Liver (tissue), 8 donors: ENCODE measurements at regions not wholly inside any gene's neighbourhood (a gene's known extent, or its start where the extent isn't known, plus 50 kb on each side); places are given as distances from the start of the nearest gene placed in this dataset.

ENCODE experiments used
- DNase-seq: peaks from one replicate; pipeline ENCODE4 v3.0.0-alpha.2; 2017; ENCODE audit warnings: low spot score
- H3K27ac ChIP-seq, 2 donors: one replicate each; pipeline ENCODE4 v1.7.0; 2013; ENCODE audit warnings: inconsistent platforms in 2 of 2, low read length in 2 of 2, control low read depth in 1 of 2, low read depth in 1 of 2, mild to moderate bottlenecking in 1 of 2
- H3K27me3 ChIP-seq, 4 donors: one replicate each; pipeline versions ENCODE4 v1.6.1 to v1.7.0; 2013; ENCODE audit warnings: low read length in 3 of 4, inconsistent platforms in 1 of 4, mild to moderate bottlenecking in 1 of 4, moderate library complexity in 1 of 4; ENCODE audit not compliant: control insufficient read depth in 4 of 4, insufficient read depth in 4 of 4
- H3K36me3 ChIP-seq, 4 donors: one replicate each; pipeline versions ENCODE4 v1.6.1 to v1.7.0; 2013; ENCODE audit warnings: low read length in 3 of 4, mild to moderate bottlenecking in 3 of 4, low read depth in 1 of 4, moderate library complexity in 1 of 4; ENCODE audit not compliant: control insufficient read depth in 4 of 4, insufficient read depth in 3 of 4
- H3K4me1 ChIP-seq, 4 donors: one replicate each; pipeline versions ENCODE4 v1.6.1 to v1.7.0; 2013; ENCODE audit warnings: low read length in 3 of 4, mild to moderate bottlenecking in 3 of 4, moderate library complexity in 1 of 4; ENCODE audit not compliant: control insufficient read depth in 4 of 4, insufficient read depth in 4 of 4
- H3K4me3 ChIP-seq, 3 donors: one replicate each; pipeline versions ENCODE4 v1.6.1 to v1.7.0; 2013; ENCODE audit warnings: low read length in 3 of 3, control low read depth in 1 of 3, low read depth in 1 of 3, mild to moderate bottlenecking in 1 of 3
- H3K9ac ChIP-seq, 2 donors: one replicate each; pipeline ENCODE4 v1.7.0; 2013; ENCODE audit warnings: low read length in 2 of 2, mild to moderate bottlenecking in 2 of 2, moderate library complexity in 2 of 2, control low read depth in 1 of 2, low read depth in 1 of 2
- H3K9me3 ChIP-seq, 4 donors: one replicate each; pipeline versions ENCODE4 v1.6.1 to v1.7.0; 2013; ENCODE audit warnings: low read length in 3 of 4; ENCODE audit not compliant: control insufficient read depth in 4 of 4
- ATF3 ChIP-seq: IDR thresholded peaks from 2 replicates; pipeline ENCODE4 v1.6.1; 2016; ENCODE audit warnings: antibody characterized with exemption
- CTCF ChIP-seq: fragments of 150-350 bp; IDR thresholded peaks from 2 replicates; pipeline ENCODE4 v1.5.1; 2017; ENCODE audit warnings: improper control_type of control experiment, low read depth, low read length; ENCODE audit not compliant: missing input control
- EGR1 ChIP-seq, 2 donors: IDR thresholded peaks; 2 replicates each; pipeline ENCODE4 v1.6.1; 2016 to 2018; ENCODE audit warnings: antibody characterized with exemption in 2 of 2, low read depth in 2 of 2
- FOXA1 ChIP-seq: IDR thresholded peaks from 2 replicates; pipeline ENCODE4 v1.6.1; 2016; ENCODE audit warnings: antibody characterized with exemption
- FOXA2 ChIP-seq: IDR thresholded peaks from 2 replicates; pipeline ENCODE4 v1.6.1; 2016; ENCODE audit warnings: antibody characterized with exemption
- GABPA ChIP-seq, 2 donors: IDR thresholded peaks in 1 of 2; conservative IDR thresholded peaks in 1 of 2; 2 replicates each; pipeline ENCODE4 v1.6.1; 2016; ENCODE audit warnings: antibody characterized with exemption in 2 of 2, mild to moderate bottlenecking in 1 of 2, moderate library complexity in 1 of 2
- HNF4A ChIP-seq, 2 donors: conservative IDR thresholded peaks; 2 replicates each; pipeline ENCODE4 v1.6.1; 2016; ENCODE audit warnings: antibody characterized with exemption in 2 of 2, mild to moderate bottlenecking in 2 of 2
- HNF4G ChIP-seq: IDR thresholded peaks from 2 replicates; pipeline ENCODE4 v1.6.1; 2016; ENCODE audit warnings: antibody characterized with exemption
- JUND ChIP-seq, 2 donors: IDR thresholded peaks; 2 replicates each; pipeline ENCODE4 v1.6.1; 2016; ENCODE audit warnings: antibody characterized with exemption in 2 of 2
- MAX ChIP-seq: IDR thresholded peaks from 2 replicates; pipeline ENCODE4 v1.6.1; 2016; ENCODE audit warnings: antibody characterized with exemption
- NR2F2 ChIP-seq: IDR thresholded peaks from 2 replicates; pipeline ENCODE4 v1.6.1; 2016; ENCODE audit warnings: antibody characterized with exemption
- RAD21 ChIP-seq, 2 donors: IDR thresholded peaks; 2 replicates each; pipeline ENCODE4 v1.6.1; 2016; ENCODE audit warnings: antibody characterized with exemption in 2 of 2, mild to moderate bottlenecking in 2 of 2
- REST ChIP-seq: IDR thresholded peaks from 2 replicates; pipeline ENCODE4 v1.6.1; 2016; ENCODE audit warnings: antibody characterized with exemption, mild to moderate bottlenecking
- RXRA ChIP-seq, 2 donors: IDR thresholded peaks; 2 replicates each; pipeline ENCODE4 v1.6.1; 2017 to 2018; ENCODE audit warnings: antibody characterized with exemption in 2 of 2, mild to moderate bottlenecking in 1 of 2
- SP1 ChIP-seq: IDR thresholded peaks from 2 replicates; pipeline ENCODE4 v1.6.1; 2018; ENCODE audit warnings: antibody characterized with exemption, mild to moderate bottlenecking
- TAF1 ChIP-seq: conservative IDR thresholded peaks from 2 replicates; pipeline ENCODE4 v1.6.1; 2016; ENCODE audit warnings: antibody characterized with exemption, mild to moderate bottlenecking
- YY1 ChIP-seq: IDR thresholded peaks from 2 replicates; pipeline ENCODE4 v1.6.1; 2016; ENCODE audit warnings: antibody characterized with exemption, mild to moderate bottlenecking
- WGBS: extraction: QIAGEN DNeasy Blood & Tissue Kit; methylation state at CpG from one replicate; pipeline ENCODE4 v1.1.7; 2013; 5-methylcytosine and 5-hydroxymethylcytosine counted together
- TF ChIP-seq, protein P1 (sequence below): IDR thresholded peaks from 2 replicates; pipeline ENCODE4 v1.6.1; 2016; ENCODE audit warnings: antibody characterized with exemption
- donor health status: healthy.
- donor health status: healthy.
- donor health status: healthy.
- donor health status: healthy.
- donor health status: healthy.

DNA sequence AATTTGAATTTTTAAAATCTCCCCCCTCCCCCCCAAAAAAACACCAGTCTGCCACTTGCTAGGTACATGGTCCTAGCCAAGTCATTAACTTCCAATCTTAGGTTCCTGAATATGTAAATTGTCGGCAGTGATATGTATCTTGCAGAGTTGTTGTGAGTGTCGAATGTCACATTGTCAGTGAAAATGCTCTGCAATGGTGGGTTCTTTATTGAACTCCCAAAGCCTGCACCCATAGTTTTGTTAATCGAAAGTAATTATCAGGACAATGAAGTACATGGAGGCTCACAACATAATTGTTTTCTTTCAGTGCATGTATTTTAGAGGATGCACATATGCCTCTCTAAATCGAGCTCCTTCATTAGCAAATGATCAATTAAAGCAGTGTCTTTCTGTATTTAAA lies 185.6 kb upstream of the S100G start:
- H3K9ac ChIP-seq, result no peak overlapping the region
- no peaks in the 10 kb centered on the region for H3K9me3 ChIP-seq
- H3K36me3 ChIP-seq, result no peaks in the 10 kb centered on the region
- H3K4me1 ChIP-seq, result no peaks in the 10 kb centered on the region
- H3K27ac ChIP-seq, result no peak overlapping the region
- no peak for DNase-seq
- WGBS, result 63% methylated on average over 4 of the region's 4 CpGs
- TF ChIP-seq CTCF, result no peak
- TF ChIP-seq SP1, result no peak
- TF ChIP-seq, protein P1, sequence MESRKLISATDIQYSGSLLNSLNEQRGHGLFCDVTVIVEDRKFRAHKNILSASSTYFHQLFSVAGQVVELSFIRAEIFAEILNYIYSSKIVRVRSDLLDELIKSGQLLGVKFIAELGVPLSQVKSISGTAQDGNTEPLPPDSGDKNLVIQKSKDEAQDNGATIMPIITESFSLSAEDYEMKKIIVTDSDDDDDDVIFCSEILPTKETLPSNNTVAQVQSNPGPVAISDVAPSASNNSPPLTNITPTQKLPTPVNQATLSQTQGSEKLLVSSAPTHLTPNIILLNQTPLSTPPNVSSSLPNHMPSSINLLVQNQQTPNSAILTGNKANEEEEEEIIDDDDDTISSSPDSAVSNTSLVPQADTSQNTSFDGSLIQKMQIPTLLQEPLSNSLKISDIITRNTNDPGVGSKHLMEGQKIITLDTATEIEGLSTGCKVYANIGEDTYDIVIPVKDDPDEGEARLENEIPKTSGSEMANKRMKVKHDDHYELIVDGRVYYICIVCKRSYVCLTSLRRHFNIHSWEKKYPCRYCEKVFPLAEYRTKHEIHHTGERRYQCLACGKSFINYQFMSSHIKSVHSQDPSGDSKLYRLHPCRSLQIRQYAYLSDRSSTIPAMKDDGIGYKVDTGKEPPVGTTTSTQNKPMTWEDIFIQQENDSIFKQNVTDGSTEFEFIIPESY, result no peak
- no peak for TF ChIP-seq YY1
- TF ChIP-seq FOXA2, result no peak
- no peak for TF ChIP-seq MAX
- TF ChIP-seq RXRA (IDR thresholded peaks at IDR 0.05), result no peak
- TF ChIP-seq TAF1, result no peak
- no peak for TF ChIP-seq RAD21 (IDR thresholded peaks at IDR 0.05)
- TF ChIP-seq ATF3, result no peak
- no peak for TF ChIP-seq HNF4G
- no peak for TF ChIP-seq GABPA (IDR thresholded peaks at IDR 0.05 in 1 of 2, conservative IDR thresholded peaks at IDR 0.05 in 1 of 2)
- no peak for TF ChIP-seq FOXA1
- TF ChIP-seq HNF4A (conservative IDR thresholded peaks at IDR 0.05), result no peak
- no peak for TF ChIP-seq NR2F2
- no peak for TF ChIP-seq EGR1 (IDR thresholded peaks at IDR 0.05; ENCODE audit: low read depth in 2 of 2)
- TF ChIP-seq REST, result no peak
- no peak for TF ChIP-seq JUND (IDR thresholded peaks at IDR 0.05)
- no peak overlapping the region for H3K4me3 ChIP-seq
- no peaks in the 10 kb centered on the region for H3K27me3 ChIP-seq
